NCI-H1930 (cell line): ENCODE measurements at regions not wholly inside any gene's neighbourhood (a gene's known extent, or its start where the extent isn't known, plus 50 kb on each side); places are given as distances from the start of the nearest gene placed in this dataset.
"Not testable (repeated sequence)": the region's sequence is repeated elsewhere in the genome, so short reads cannot be mapped to it uniquely, and the experiment has no call there.

ENCODE experiments used
- DNase-seq, 2 experiments: peaks; one replicate each; lab custom pipeline; 2025; lab: John Stamatoyannopoulos, UW

- DNase-seq: no peak
Measured at GRCh38 chr10:55747244-55747643, 613.8 kb downstream of the ZWINT start.

DNA sequence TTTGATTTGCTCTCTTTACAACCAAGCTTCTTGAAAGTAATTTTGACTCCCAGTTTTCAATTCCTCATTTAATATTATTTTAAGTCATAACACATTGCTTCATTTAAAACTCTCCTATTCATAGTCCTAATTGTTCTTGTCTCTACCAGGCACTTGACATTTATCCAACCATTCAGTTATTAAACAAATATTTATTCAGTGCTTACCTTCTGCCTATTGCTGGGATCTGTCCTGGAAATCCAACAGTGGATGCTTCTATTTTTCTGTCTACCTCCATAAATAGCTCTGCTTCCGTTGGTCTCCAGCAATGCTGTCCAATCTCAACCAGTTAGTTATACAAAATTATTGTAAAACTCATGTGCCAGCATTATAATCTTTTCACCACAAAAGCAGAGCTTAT lies 615.1 kb downstream of the ZWINT start:
- DNase-seq: no peak

DNA sequence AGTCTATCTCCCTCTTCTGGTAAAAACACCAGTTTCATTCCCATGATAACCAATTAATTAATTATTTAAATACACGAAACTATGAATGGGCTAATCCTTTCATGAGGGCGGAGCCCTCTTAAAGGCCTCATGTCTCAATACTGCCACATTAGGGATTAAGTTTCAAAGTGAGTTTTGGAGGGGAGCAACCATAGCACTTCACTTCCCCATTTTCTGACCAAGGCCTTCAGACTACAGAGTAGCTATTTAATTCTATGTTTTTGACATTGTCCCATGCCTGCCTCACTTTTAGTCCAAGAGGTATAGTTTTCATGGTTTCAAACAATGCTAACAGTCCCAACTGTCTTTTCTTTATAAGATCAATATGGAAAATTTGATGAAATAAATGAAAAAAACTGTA lies 618.6 kb downstream of the ZWINT start:
- DNase-seq: no peak

DNA sequence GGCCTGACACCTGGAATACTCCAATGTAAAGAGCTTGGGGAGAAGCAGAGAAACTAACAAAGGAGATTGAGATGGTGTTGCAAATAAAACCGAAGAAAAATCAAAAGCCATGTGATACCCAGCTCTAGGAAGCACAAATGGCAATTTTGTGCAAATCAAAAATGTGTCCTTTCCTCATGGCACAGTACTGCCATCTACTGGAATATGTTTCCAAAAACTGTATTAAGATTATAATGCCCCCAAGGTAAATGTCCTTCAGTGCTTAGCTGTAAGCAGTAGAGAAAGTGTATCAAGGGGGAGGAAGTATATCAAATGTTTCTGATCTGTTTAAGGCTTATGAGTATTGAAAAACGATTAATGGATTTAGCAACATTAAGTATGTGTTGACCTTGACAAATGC lies 620.3 kb downstream of the ZWINT start:
- not testable (repeated sequence) for DNase-seq

GRCh38 chr10:55740110-55740509 lies 620.9 kb downstream of the ZWINT start:
- no peak for DNase-seq

DNA sequence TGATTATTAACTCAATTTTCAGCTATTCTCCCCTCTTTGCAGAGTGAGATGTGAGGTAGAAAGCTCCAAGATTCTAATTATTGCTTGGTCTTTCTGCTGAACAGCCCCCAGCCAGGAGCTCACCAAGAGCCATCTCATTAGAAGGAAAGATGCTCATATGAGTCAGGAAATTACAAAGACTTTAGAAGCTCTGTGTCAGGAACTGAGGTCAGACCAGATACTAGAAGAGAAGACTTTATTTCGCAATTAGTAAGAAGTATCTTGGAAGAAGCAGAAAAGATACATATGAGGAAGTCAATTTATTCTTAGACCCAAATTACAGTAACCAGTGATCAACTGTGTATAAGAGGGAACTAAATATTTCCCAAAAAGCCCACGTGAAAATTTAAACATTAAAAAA lies 626.9 kb downstream of the ZWINT start:
- DNase-seq: no peak

- no peak for DNase-seq
Measured at GRCh38 chr10:55704950-55705349, 656.1 kb downstream of the ZWINT start.

GRCh38 chr10:55668326-55668922 lies 692.6 kb downstream of the ZWINT start:
- no peak for DNase-seq

- no peak for DNase-seq
Measured at GRCh38 chr10:55653531-55653930, 707.5 kb downstream of the ZWINT start.

GRCh38 chr10:55641601-55642000 lies 719.5 kb downstream of the ZWINT start:
- no peak for DNase-seq

- DNase-seq: peak; percentile 38 to 46
Measured at GRCh38 chr10:55631071-55631654, 729.9 kb downstream of the ZWINT start.

- DNase-seq: no peak
Measured at GRCh38 chr10:55630491-55631056, 730.5 kb downstream of the ZWINT start.

GRCh38 chr10:55629793-55630490 lies 731.1 kb downstream of the ZWINT start:
- DNase-seq: no peak

DNA sequence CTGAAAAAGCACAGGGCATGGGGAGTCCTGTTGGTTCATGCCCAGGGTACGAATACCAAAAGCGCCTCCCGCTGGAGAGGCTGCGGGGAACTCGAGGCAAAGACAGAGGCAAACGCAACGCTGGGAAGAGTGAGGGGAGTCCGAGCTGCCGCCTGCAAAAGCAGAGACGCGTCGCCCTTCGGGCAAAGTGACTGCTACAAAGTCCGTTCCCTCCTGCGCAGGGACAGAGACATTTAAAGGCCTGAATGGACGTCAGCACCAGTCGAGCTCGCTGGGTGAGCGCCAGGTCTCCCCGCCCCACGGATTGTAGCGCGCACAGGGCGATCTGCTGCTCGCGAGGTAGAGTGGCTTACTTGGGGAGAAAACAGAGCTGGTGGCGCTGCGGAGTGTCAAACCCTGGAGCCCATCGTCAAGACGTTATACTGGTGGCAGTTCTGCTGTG lies 732.8 kb downstream of the ZWINT start:
- no peak for DNase-seq

GRCh38 chr10:55627501-55628051 lies 733.5 kb downstream of the ZWINT start:
- no peak for DNase-seq

- not testable (repeated sequence) for DNase-seq
Measured at GRCh38 chr10:55601690-55602478, 759.2 kb downstream of the ZWINT start.

DNA sequence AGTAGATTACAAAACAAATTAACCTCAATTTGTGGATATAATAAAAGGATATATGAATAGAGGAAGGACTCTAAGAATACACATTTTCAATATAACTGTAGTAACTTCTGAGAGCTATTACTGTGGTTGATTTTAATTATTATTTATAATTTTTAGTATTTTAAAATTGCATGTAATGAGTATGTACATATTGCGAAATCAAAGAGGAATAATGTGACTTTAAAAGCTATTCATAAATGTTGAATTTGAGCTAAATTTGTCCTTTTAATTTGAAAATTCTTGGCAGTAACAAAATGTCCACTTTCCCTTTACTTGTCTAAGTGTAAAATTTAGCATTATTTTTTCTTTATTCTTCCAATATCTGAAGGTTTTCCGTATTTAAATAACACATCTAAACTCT lies 750.6 kb upstream of the PCDH15 start:
- no peak for DNase-seq

GRCh38 chr10:55550236-55550635 lies 749.2 kb upstream of the PCDH15 start:
- no peak for DNase-seq

- DNase-seq: not testable (repeated sequence)
Measured at GRCh38 chr10:55537497-55537896, 736.5 kb upstream of the PCDH15 start.

GRCh38 chr10:55519264-55519663 lies 718.2 kb upstream of the PCDH15 start:
- no peak for DNase-seq

GRCh38 chr10:55518416-55518815 lies 717.4 kb upstream of the PCDH15 start:
- DNase-seq: not testable (repeated sequence)

DNA sequence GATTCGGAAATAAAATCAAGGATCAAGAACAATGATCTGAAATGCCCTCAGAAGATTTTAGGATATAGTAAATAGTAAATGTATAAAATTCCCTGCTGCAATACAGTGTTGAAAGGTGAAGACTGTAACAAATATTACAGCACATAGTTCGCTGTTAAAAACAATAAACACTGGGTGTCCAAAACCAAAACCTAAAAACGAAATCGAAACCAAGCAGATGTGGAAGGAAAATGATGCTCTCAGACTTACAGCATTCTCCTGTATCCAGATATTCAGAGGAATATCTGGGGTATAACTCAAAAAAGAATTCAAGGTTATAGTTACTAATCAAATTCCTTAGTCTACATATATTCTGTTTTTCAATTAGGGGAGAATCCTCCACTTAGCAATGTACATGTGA lies 708.1 kb upstream of the PCDH15 start:
- DNase-seq: no peak
